ENCODE measurements at regions not wholly inside any gene's neighbourhood (a gene's known extent, or its start where the extent isn't known, plus 50 kb on each side); places are given as distances from the start of the nearest gene placed in this dataset.

DNA sequence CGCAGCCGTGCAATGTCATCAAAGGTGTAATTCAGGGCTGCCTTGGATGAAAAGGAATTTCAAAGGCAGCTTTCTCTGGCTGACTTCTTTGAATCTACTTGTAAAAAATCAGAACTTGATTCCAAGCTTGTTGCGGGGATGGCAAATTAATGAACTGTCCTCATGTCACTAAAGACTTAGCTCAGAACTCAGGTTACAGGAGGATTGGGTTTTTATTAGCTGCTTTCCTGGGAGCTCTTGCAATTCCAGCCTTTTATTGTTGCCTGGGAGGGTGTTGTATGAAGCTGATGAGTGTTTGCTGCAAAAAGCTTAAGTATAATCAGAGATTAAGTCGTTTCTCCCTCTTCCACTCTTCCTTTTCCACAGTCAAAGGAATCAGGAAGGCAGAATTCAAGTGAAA is 113.0 kb upstream of the CDH4 start:
- DNase-seq: no peak

DNA sequence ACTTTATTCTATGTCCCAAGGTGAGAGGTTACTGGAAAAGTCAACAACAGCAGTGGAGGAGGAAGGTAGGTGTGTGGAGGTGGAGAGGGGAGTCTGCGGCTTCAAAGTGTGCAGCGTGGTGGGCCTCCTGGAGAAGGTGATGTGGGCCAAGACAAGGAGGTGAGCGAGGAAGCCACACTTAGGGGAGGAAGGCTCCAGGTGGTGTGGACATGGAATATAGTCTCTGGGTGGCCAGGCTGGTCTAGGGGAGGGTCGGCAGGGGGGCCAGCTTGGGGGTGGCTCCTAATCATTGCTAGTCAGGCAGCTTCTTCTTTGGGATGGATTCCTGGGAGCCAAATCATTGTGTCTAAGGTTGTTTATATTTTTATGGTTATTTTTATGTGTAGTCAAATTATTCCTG is 111.5 kb upstream of the CDH4 start:
- no peak for DNase-seq

DNA sequence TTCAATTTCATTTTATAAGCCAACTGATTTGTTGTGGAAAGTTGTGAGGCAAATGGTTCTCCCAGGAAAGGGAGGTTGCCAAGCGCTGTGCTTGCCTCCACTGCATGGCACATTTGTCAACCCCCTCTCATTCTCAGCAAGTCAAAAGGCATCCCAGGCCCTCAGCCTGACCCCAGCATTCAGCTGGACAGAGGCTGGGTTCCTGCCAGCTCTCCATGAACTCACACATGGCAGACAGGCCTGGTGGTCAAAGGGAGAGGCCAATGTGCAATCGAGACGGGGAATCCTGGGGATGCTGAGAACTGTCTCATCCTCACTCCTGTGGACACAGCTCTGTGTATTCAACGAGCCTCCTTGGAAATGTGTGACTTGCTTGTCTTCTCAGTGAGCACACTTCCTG is 106.0 kb upstream of the CDH4 start:
- DNase-seq: no peak

DNA sequence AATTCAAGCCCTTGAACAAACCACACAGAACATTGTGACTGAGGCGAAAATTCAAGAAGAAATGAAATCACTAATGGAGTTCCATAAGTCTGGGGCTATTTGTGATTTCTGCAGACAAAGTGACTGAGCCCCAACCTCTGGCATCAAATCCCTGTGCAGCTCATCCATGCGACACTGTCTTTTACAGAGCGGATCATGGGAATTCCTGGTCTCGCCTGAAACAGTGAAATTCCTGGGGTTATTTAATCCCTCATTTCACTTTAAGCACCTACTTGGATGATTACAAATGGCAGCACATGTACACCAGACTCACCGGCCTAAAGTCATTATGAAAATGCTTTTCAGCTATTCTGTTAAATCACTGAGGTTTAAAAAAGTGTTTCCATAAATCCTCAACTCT is 102.4 kb upstream of the CDH4 start:
- no peak for DNase-seq

DNA sequence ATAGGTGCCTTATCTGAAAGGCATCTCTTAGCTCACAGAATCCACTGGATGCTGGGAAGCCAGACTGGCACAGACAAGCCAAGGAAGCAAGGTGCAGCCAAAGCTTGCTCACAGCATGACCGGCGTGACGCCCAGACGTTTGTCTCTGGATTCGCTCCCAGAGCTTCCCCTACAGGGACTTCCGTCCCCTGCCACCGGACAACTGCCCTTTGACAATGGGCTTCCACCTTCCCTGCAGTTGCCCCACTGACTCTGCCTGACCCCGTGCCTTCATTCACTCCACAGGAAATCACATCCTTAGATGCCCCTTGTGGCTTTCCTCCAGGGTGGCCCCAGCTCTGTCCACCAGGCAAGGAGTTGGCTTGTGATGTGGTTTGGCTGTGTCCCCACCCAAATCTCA is 94.8 kb upstream of the CDH4 start:
- no peak for DNase-seq

DNA sequence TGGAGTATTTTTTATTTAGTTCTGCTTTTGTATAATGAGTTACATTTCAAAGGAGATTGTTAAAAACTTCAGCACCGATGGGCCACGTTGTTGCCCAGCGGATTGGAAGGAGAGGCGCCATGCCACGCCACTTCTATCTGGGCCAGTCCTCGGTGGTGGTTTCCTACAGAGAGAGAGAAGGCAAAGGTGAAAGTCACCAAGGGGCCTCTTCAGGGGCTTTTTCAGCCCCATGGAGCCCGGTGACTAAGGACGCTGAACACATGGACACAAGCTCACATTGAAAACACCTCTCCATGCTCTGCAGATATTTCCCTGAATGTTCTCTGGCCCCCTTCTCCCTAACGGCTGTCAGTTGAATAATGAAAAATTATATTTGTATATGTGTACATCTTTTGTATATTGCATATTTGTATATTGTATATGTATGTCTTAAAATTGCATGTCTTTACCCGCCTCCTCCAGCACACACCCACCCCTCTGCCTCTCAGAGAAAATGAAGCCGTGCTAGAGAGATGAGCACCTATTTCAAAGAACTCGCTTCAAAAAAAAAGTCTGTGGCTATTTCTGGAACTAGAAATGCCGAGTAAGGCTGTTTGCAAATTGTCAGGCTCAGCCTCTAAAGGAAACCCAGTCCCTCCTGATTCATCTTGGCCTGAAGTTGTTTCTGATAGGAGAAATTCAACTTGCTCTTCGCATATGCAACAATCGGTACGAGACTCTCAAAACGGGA is 91.9 kb upstream of the CDH4 start:
- DNase-seq: no peak

DNA sequence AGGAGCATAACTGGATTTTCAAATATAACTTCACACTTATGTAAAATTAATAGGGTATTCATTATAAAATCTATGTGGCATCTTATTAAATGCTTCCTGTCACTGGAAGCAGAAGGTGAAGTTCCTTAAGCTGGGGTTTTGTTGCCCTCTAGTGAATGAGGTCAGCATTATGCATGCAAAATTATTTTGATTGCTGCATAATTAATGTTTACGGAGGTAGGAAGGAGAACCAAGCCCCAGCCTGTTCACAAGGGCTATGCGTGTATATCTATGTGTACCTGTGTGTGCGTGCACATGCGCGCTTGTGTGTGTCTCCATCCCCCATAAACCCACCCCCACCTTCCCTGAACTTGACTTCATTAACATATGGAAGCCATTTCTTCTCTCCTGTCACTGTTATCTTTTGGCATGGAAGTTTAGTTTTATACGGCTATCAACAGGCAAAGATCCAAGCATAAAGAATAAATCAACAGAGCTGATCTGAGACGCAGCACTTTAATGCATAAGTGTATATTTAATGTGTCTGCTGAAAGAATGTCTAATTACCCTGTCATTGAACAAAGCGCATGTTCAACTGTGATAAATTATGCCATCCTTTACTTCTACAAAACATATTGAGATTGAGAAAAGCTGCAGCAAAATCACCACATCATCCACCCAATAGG is 90.2 kb upstream of the CDH4 start:
- DNase-seq: no peak

DNA sequence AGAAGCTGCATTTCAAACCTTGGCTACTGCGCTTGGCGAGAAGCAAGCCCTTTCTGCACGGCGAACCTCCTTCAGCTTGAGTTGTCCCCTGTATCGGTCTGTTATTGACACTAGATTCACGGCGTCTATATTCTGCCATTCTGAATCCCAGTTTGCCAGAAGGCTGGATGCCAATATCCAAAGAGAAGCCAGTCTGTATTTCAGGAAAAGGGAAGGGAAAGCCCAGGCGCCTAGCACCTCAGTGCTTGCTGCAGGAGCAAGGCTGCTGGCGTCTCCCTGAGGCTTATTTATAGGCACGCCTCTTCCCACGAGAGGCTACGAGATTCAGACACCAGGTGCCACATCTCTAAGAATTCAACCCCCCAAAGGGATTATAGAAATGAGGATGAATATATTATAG is 89.6 kb upstream of the CDH4 start:
- no peak for DNase-seq

DNA sequence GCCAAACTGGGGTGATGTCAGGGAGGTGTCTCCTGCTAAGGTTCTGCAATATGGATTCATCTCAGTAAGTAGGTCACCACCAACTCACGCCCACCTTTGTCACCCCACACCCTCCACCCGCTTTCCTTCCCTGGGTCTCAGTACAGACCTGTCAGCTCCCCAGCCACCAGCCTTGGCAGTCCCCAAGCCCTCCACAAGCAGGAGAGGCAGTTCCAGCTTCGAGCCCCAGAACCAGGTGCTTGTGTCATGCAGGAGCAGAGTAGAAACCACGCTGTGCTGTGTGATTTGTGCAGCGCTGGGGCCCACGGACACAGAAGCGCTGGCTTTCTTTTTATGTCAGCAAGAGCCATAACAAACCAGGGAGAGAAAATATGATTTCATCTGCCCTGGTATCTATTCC is 89.0 kb upstream of the CDH4 start:
- no peak for DNase-seq

DNA sequence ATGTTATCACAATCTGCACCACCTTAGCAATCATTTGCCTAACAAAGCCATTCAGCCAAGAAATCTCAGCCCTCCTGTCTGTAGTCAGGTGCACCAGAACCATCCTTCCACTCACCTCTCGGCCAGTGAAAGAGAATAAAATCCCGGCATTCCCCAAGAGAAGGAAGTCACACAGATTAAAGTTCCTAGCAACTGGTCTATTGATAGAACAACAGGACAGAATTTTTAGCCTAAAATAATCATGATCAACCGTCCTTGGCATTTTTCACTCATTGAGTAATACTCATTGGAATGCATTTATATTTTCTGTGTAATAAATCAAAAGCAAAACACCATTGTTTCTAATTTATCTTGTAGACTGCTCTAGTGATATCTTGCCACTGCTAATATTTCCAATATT is 85.7 kb upstream of the CDH4 start:
- no peak for DNase-seq

DNA sequence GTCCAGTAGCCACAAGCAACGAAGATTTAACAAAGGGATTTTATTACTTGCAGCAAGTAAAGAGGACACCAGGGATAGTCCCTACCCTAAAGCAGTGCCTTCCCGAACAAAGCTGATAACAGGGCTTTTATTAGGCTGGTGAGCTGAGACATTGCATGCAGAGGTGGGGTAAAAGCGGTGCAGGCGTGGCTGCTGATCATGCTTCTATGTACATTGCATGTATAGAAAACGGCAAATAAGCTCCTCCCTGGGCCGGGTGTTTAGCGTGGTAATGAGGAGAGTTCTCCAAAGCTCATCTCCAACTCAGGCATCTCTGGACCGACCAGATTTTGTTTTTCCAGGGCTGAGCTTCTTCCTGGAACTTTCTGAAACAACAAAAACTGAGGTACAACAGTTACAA is 83.5 kb upstream of the CDH4 start:
- no peak for DNase-seq

DNA sequence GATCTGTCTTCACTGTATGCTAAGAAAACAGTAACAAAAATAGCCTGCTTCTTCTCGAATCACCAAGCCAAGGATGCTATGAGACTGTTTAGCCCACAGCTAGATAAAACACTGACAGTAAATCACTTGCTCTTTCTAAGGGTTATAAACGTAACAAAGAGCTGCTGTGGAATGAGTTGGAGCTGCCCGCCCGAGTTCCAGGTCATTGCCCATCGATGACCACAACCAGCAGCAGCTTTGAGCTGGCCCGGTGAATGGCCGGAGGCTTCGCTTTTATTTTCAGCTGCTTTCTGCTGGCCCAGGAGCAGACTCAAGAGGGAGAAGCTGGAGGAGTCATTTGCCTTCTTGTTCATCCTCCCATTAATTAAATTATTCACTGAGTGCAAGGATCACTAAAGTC is 82.2 kb upstream of the CDH4 start:
- no peak for DNase-seq

DNA sequence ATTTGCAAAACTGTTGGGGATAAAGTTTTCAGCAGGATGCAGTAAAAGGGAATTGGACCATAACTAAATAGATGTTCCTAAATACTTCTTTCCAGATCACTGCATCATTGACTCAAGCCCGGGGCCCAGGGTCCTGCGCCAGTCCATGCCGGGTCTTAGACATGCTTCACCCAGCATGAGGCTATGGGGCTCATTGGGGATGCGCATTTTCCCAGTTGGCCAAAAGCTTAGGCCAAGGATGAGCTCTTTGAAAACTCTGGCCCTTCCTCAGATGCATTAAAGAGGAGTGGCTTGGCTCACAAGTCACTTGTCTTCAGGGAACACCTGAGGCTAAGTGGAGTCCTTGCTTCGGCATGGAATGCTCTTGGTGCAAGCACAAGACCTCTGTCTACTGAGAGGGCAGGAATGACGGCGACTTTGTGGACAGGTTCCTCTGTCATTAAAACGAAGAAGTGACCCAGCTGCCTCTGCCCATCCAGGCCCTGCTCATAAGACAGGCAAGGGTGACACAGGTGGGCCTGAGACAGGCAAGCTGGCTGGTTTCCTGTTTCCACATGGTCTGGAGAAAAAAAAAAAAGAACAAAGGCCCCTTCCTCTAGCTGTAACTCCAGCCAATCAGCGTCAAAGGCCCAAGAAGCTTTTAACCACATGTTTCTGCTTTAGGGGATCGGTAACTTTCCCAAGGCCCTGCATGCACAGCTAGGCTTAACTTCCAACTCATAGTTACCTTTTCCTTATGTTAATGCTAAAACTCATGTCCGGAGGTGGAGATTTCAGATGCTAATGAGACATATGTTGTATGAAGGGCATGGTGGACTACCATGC is 81.4 kb upstream of the CDH4 start:
- no peak for DNase-seq

DNA sequence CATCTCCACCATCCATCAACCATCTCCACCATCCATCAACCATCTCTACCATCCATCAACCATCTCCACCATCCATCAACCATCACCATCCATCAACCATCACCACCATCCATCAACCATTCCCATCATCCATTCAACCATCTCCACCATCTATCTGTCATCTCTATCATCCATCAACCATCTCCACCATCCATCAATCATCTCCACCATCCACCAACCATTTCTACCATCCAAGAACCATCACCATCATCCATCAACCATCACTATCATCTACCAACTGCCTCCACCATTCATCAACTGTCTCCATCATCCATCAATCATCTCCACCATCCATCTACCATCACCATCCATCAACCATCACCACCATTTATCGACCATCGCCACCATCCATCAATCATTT is 78.8 kb upstream of the CDH4 start:
- DNase-seq: no peak

DNA sequence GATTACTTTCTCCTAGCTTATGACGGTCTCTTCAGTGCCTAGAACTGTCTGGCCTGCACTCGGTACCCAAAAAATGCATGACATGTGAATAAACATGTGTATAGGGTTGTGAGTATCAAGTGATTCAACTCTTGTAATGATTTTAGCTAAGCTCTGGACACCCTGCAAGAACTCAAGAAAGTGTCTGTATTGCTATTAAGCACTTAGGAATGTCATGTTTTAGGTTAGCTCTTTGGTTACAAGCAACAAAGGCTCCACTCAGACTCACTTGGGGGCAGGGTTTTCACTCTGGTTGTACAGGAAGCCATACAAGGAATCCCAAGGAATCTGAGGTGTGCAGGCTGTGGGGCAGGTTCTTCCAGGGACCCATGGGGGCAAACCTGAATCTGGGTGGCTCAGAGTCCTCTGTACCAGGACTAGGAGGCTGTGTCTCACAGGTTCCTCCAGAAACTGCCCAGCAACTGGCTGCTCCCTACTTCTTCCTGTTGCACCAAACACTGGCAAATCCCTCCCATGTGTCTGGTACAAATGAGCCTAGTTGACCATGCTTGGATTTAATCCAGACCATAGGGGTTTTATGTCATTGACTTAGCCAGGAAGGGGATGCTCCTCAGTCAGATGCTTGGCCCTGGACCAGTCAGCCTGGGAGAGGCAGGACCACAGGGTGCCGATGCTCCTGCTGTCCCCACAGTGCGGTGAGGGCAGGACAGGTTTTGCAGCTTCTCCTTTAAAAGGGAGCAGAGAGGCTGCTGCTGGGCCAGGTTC is 77.9 kb upstream of the CDH4 start:
- no peak for DNase-seq

DNA sequence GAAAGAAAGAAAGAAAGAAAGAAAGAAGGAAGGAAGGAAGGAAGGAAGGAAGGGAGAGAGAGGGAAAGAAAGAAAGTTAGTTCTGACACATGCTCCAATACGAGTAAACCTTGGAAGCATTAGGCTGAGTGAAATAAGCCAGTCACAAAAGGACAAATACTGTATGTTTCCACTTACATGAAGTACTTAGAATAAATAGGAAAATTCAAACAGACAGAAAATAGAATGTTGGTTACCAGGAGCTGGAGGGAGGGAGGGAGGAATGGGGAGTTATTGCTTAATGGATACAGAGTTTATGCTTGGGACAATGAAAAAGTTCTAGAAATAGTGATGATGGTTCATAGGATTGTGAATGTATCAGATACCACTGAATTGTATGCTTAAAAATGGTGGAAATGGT is 75.2 kb upstream of the CDH4 start:
- DNase-seq: no peak

DNA sequence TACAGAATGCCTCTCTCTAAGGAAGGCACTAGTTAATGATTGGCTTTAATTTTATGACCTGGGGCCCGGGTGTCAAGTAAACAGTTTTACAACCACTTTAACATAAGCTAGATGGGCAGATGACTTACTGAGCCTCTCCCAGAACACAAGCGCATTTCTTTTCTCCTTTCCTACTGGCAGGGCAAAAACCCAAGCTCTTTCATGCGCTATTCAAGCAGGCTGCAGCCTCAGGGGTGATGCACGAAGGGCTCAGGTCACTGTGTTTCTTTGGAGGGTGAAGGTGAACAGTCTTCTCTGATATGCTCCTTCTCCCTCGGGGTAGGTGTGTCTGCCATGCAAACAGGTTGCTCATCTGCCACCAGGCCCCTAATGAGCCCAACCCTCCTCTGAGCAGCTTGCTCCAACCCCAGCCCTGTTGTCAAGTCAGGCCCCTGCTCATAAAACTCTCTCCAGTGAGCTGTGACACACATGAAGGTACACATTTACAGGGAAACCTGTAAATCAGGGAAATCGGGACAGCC is 73.5 kb upstream of the CDH4 start:
- no peak for DNase-seq

DNA sequence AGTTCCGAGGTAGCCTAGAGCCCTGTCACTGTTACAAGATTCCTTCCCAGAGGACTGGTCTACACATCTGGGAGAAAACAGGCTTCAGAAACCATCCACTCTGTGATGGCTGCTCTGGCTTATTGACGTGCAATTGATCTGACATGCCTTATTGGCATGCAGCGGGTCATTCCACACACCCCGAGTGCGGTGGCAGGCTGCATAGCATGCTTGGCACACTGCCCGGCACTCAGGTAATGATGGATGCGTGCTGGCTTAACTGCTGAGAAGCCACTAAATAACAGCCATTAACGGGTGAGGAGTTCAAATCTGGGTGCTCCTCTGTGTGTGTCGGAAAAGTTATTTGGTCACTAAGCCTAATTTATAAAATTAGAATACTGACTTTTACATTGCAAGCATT is 67.9 kb upstream of the CDH4 start:
- DNase-seq: no peak

DNA sequence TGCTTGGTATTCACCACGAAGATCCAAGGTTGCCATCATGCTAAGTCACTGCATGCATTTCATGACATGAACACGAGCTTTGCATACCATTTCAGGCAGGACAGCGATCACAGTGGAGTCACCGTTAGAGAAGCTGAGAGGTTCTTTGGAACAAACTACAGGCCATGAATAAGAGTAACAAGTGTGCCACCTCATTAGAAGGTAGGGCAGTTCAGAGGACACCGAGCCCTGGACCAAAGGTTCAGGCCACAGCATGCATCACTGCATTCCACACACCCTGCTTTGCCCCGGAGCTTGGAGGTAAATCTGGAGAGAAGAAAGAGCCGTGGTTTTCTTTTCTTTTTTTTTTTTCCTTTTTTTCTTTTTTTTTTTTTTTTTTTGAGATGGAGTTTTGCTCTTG is 66.9 kb upstream of the CDH4 start:
- DNase-seq: no peak

DNA sequence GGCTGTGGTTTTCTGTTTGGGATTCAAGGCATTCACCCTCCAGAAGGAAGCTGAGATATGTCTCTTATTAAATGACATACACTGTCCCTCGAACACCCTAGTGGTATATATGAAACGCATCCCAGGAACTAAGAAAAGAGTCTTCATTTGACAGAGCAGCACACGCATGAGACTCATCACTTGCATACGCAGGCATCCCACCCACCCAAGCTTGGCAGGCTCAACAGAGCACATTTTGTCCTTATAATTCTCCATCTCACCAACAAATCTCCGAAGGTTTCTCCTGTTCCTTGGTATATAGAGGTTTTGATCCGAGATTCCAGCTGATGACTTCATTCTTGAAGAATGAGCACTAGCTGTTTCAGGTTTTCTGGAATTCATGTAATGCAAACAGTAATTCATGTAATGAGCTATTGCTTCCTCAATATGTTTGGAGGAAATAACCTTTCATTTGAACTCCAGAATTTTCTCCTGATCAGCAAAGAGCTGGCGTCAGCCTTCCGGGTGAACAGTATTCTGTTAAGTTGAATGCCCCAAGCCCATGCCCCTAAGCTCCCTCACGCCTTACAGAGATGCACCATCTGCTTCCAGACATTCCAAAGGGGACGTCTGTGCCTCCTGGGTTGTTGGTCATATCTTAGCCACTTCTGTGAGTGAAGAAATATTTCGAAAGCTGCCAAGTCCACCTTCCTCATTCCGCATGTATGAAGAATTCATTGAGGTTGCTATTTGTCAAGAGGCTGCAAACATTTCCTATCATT is 66.0 kb upstream of the CDH4 start:
- DNase-seq: no peak

DNA sequence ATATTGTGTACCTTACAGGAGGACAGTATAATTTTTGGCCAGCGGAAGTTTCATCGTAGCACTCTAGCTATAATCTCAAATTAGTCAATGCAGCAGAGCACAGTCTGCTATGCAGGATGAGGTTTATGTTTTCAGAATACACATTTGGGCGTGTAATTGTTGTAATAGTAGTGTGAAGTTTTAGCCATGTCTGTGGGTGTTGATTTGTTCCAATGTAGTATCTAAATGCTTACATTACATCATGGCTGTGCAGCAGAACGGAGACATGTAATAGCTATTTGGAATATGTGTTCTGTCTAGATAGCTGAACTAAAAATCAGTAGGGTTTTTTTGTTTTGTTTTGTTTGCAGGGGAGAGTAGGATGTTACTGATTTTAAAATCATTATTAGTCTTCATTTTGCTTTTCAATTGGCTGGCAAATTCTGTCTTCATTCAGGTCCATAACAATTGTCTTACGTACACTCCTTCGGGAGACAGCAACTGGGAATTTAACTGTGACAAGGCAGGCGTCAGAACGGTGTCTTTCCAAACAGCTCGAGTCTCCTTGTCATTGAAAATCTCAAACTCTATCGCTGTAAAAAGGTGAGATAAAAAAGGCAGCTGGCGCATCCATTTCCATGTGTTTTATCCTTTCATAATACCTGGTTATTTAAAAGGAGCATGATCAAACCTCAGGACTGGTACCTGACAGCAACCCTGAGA is 65.1 kb upstream of the CDH4 start:
- no peak for DNase-seq

DNA sequence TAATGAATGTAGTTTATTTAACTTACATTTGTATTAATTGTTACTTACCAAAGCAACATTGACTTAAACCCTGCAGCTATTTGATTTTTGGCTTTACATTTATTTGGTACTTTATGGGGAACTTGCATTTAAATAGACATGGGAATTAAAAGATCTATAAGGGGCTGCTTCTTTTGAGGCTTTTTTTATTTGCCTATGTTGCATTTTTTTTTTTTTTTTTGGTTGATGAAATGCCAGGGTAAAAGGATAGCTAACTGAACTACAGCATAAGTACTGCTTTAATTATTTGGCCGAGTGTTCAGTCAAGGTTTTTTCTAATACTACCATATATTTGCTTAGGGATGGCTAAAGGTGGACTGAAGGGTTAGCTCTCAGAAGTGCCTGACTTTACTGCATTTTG is 62.5 kb upstream of the CDH4 start:
- no peak for DNase-seq

Measured in left hindlimb (tissue), 1 donor.